ENCODE measurements at regions not wholly inside any gene's neighbourhood (a gene's known extent, or its start where the extent isn't known, plus 50 kb on each side); places are given as distances from the start of the nearest gene placed in this dataset.
"Not testable (repeated sequence)": the region's sequence is repeated elsewhere in the genome, so short reads cannot be mapped to it uniquely, and the experiment has no call there.

GRCh38 chr12:58069268-58069963 lies 128.0 kb downstream of the ATP23 start:
- DNase-seq: no peak

- no peak for DNase-seq
Observed at GRCh38 chr12:58071994-58072393, 130.6 kb downstream of the ATP23 start.

- DNase-seq: no peak
Observed at GRCh38 chr12:58074259-58074658, 132.9 kb downstream of the ATP23 start.

- no peak for DNase-seq
Observed at GRCh38 chr12:58079806-58080205, 138.4 kb downstream of the ATP23 start.

GRCh38 chr12:58081488-58081887 lies 140.1 kb downstream of the ATP23 start:
- no peak for DNase-seq

- no peak for DNase-seq
Observed at GRCh38 chr12:58082996-58083395, 141.6 kb downstream of the ATP23 start.

GRCh38 chr12:58086006-58086405 lies 144.6 kb downstream of the ATP23 start:
- no peak for DNase-seq

- DNase-seq: no peak
Observed at GRCh38 chr12:58086930-58087329, 145.6 kb downstream of the ATP23 start.

GRCh38 chr12:58087423-58088127 lies 146.2 kb downstream of the ATP23 start:
- DNase-seq: no peak

GRCh38 chr12:58089588-58089987 lies 148.2 kb downstream of the ATP23 start:
- no peak for DNase-seq

- no peak for DNase-seq
Observed at GRCh38 chr12:58090685-58091084, 149.3 kb downstream of the ATP23 start.

- DNase-seq: no peak
Observed at GRCh38 chr12:58095002-58095401, 153.6 kb downstream of the ATP23 start.

GRCh38 chr12:58097741-58098140 lies 156.4 kb downstream of the ATP23 start:
- no peak for DNase-seq

GRCh38 chr12:58099476-58099875 lies 158.1 kb downstream of the ATP23 start:
- no peak for DNase-seq

GRCh38 chr12:58104351-58104755 lies 163.0 kb downstream of the ATP23 start:
- DNase-seq: no peak

- no peak for DNase-seq
Observed at GRCh38 chr12:58105225-58106119, 164.1 kb downstream of the ATP23 start.

GRCh38 chr12:58106195-58106594 lies 164.8 kb downstream of the ATP23 start:
- DNase-seq: no peak

GRCh38 chr12:58117201-58117600 lies 175.8 kb downstream of the ATP23 start:
- DNase-seq: no peak

- DNase-seq: no peak
Observed at GRCh38 chr12:58117667-58118066, 176.3 kb downstream of the ATP23 start.

GRCh38 chr12:58125761-58126160 lies 184.4 kb downstream of the ATP23 start:
- not testable (repeated sequence) for DNase-seq

GRCh38 chr12:58131986-58132755 lies 190.8 kb downstream of the ATP23 start:
- no peak for DNase-seq

GRCh38 chr12:58138424-58138823 lies 197.1 kb downstream of the ATP23 start:
- DNase-seq: no peak

GRCh38 chr12:58139894-58140293 lies 198.5 kb downstream of the ATP23 start:
- DNase-seq: no peak

Measured in amniotic stem cell (primary cell).